Body of pancreas (tissue), 4 donors: ENCODE measurements at regions not wholly inside any gene's neighbourhood (a gene's known extent, or its start where the extent isn't known, plus 50 kb on each side); places are given as distances from the start of the nearest gene placed in this dataset.

Source experiments
- ATAC-seq: fragments of 150-250 bp; one replicate; pipeline ENCODE4 v1.9.1; 2016
- DNase-seq, 4 donors: peaks; one replicate each; pipeline ENCODE4 v3.0.0-alpha.2; 2019
- H3K27ac ChIP-seq, 4 donors: fragments of 200-600 bp; sonication (generic); 1 replicate in 3 of 4; 2 replicates in 1 of 4; pipeline versions ENCODE4 v1.5.1 to v1.6.1; 2016 to 2019; ENCODE audit warnings: mild to moderate bottlenecking in 1 of 4, mixed read lengths in 1 of 4, moderate library complexity in 1 of 4
- H3K27me3 ChIP-seq, 2 donors: fragments of 200-600 bp; sonication (generic); one replicate each; pipeline ENCODE4 v1.6.0; 2016; ENCODE audit warnings: mild to moderate bottlenecking in 1 of 2
- H3K36me3 ChIP-seq, 2 donors: fragments of 200-600 bp; sonication (generic); replicated peaks in 1 of 2; 2 replicates each; pipeline ENCODE4 v1.5.1; 2016; ENCODE audit warnings: low read depth in 2 of 2; ENCODE audit not compliant: insufficient read depth in 1 of 2
- H3K4me1 ChIP-seq: fragments of 200-600 bp; sonication (generic); one replicate; pipeline ENCODE4 v1.6.0; 2016
- H3K4me3 ChIP-seq, 2 donors: fragments of 200-600 bp; sonication (generic); 1 replicate in 1 of 2; 2 replicates in 1 of 2; pipeline ENCODE4 v1.5.1; 2016 to 2019
- H3K9me3 ChIP-seq, 3 donors: fragments of 200-600 bp; sonication (generic); 1 replicate in 2 of 3; 2 replicates in 1 of 3; pipeline ENCODE4 v1.5.1; 2016
- CTCF ChIP-seq, 7 experiments: fragments of 450-650 bp in 4 of 7; fragments of 200-600 bp in 3 of 7; sonication (generic) in 3 of 7; IDR thresholded peaks; one replicate each; pipeline ENCODE4 v1.5.1; 2016 to 2019; ENCODE audit warnings: antibody characterized with exemption in 7 of 7
- POLR2A ChIP-seq, 3 donors: fragments of 450-650 bp; IDR thresholded peaks; one replicate each; pipeline ENCODE4 v1.6.1; 2016; ENCODE audit warnings: antibody characterized with exemption in 3 of 3, mild to moderate bottlenecking in 2 of 3
- whole genome bisulfite sequencing, 2 donors: methylation state at CpG; one replicate each; pipeline ENCODE4 v1.1.5; 2017; 5-methylcytosine and 5-hydroxymethylcytosine counted together
- intact Hi-C: fragments of 100-400 bp; cut with DNase I; formaldehyde crosslinking; loops from one replicate; pipeline ENCODE4 v1.15.1; 2023

GRCh38 chr12:100706033-100706432 is 88.5 kb upstream of the ANO4 start:
- TF ChIP-seq CTCF (IDR thresholded peaks at IDR 0.05) (no peak), POLR2A (IDR thresholded peaks at IDR 0.05) (no peak)
- WGBS, 2 donors: 36% methylated on average over 3 of the region's 3 CpGs
- no peak for ATAC-seq
- Histone ChIP-seq H3K27ac (no peak overlapping the region), H3K4me1 (no peaks in the 10 kb centered on the region), H3K4me3 (no peak overlapping the region), H3K9me3 (no peaks in the 10 kb centered on the region), H3K27me3 (no peaks in the 10 kb centered on the region), H3K36me3 (no peaks in the 10 kb centered on the region)
- no peak for DNase-seq
- intact Hi-C loops: no loop called here

GRCh38 chr12:100708591-100708990 is 86.0 kb upstream of the ANO4 start:
- Histone ChIP-seq H3K36me3 (no peaks in the 10 kb centered on the region), H3K4me1 (no peaks in the 10 kb centered on the region), H3K27ac (no peak overlapping the region), H3K4me3 (no peak overlapping the region), H3K9me3 (no peaks in the 10 kb centered on the region), H3K27me3 (no peaks in the 10 kb centered on the region)
- 12 to 21% methylated on average over 1 of the region's 1 CpG for WGBS, 2 donors
- no peak for TF ChIP-seq POLR2A (IDR thresholded peaks at IDR 0.05)
- no peak for TF ChIP-seq CTCF (IDR thresholded peaks at IDR 0.05)
- no peak for ATAC-seq
- intact Hi-C loops: no loop called here
- DNase-seq: no peak

- H3K36me3 ChIP-seq: no peaks in the 10 kb centered on the region
- WGBS, 2 donors: 38 to 40% methylated on average over 48 to 54 of the region's 55 CpGs
- intact Hi-C loops: no loop called here
- no peak for ATAC-seq
- no peak overlapping the region for H3K4me3 ChIP-seq
- no peak overlapping the region for H3K27ac ChIP-seq
- peaks cover 0 to 10% of the 10 kb centered on the region in 2 donors for H3K27me3 ChIP-seq
- no peaks in the 10 kb centered on the region for H3K9me3 ChIP-seq
- no peak for TF ChIP-seq POLR2A (IDR thresholded peaks at IDR 0.05)
- no peak for DNase-seq
- H3K4me1 ChIP-seq: peaks cover 4% of the 10 kb centered on the region
Measured at GRCh38 chr12:100715976-100716944, 78.3 kb upstream of the ANO4 start.

GRCh38 chr12:100716945-100717732 is 77.4 kb upstream of the ANO4 start:
- no peak for TF ChIP-seq POLR2A (IDR thresholded peaks at IDR 0.05)
- no peak for TF ChIP-seq CTCF (IDR thresholded peaks at IDR 0.05)
- ATAC-seq: no peak
- Histone ChIP-seq H3K36me3 (no peaks in the 10 kb centered on the region), H3K27ac (no peak overlapping the region), H3K9me3 (no peaks in the 10 kb centered on the region), H3K27me3 (peaks cover 0 to 10% of the 10 kb centered on the region in 2 donors), H3K4me1 (peaks cover 4% of the 10 kb centered on the region), H3K4me3 (no peak overlapping the region)
- intact Hi-C loops: no loop called here
- 2% methylated on average over 38 to 99 of the region's 100 CpGs for WGBS, 2 donors
- no peak for DNase-seq

GRCh38 chr12:100717733-100718067 is 76.9 kb upstream of the ANO4 start:
- H3K27ac ChIP-seq: no peak overlapping the region
- peaks cover 0 to 10% of the 10 kb centered on the region in 2 donors for H3K27me3 ChIP-seq
- no peaks in the 10 kb centered on the region for H3K9me3 ChIP-seq
- intact Hi-C loops: no loop called here
- ATAC-seq (no peak), DNase-seq (no peak)
- 3 to 4% methylated on average over 12 to 13 of the region's 13 CpGs for WGBS, 2 donors
- no peak for TF ChIP-seq CTCF (IDR thresholded peaks at IDR 0.05)
- no peak for TF ChIP-seq POLR2A (IDR thresholded peaks at IDR 0.05)
- no peaks in the 10 kb centered on the region for H3K36me3 ChIP-seq
- no peak overlapping the region for H3K4me3 ChIP-seq
- H3K4me1 ChIP-seq: peaks cover 4% of the 10 kb centered on the region
